ENCODE measurements at regions not wholly inside any gene's neighbourhood (a gene's known extent, or its start where the extent isn't known, plus 50 kb on each side); places are given as distances from the start of the nearest gene placed in this dataset.

DNA sequence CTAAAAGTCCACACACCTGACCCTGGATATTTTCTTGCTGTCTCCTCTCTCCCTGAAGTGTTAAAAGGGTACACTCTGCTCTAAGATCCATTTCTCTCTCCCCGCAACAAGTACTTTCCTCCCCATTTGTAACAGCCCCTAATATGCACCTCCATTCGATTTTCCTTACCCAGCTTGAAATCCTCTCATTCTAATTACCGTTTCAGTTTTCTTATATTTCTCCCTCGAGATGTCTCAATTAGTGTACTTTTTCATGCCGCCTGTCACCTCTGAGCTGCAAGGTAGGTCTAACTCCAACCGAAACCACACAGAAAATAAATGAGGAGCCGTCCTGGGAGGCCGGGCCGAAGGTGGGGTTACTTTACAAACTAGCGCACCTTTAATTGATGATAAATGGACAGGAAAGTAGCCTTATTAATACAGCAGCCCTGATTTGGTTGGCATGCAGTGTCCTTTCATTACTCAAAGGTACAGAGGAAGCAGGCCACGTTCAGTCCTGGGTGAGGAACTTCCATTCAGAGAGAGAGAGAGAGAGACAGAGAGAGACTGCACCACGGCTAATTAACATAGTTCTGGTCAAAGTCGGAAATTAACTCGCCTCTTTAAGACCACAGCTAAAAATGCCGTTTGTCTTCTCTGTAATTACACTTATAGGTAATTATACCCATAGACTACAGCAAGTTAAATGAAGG is 319.9 kb downstream of the ARRDC4 start:
- no peak for DNase-seq

DNA sequence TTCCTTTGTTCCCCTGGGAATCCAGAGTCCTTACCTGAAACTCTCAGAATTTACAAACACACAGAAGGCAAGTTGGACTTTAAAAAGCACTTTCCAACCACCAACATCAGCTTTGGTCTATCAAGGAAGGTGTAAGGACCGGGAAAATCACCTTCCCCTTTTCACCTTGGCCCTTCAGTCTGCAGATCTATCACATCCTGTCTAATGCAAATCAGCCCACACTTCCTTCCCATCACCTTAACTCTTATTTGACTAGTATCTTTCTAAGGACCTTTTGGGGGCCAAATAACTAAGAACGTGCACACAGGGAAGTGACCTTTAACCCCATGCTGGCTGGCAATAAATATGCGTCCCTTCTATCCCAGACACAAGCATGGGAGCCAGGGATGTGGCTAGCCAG is 320.6 kb downstream of the ARRDC4 start:
- DNase-seq = no peak

DNA sequence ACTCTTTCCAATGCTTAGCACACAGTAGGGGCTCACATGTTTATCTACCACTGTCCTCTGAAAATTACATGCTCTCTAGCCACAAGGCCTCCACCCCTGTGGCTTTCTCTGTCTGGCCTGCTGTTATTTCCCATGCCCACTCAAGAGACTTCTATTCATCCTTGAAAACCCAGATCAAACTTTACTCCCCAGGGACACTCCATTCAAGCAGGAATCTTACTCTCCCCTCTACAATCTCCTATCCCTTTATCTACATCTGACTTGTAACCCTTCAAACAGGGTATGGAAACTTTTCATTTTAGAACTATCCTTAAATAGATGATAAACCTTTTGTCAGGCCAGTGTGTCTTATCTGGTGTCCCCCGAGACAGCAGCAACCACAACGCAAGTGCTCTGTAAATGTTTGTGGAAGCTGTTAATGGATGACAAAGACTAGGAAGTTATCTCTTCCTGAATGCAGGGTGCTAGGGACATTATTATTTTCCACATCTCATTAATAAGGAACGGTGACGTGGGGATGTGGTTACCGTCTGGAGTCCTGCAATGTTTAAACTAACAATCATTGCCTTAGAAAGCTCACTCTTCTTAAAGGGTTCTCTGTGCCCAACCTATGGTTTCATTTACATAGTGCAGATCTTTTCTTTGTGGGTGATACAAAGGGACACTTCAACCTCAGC is 322.3 kb downstream of the ARRDC4 start:
- no peak for DNase-seq

DNA sequence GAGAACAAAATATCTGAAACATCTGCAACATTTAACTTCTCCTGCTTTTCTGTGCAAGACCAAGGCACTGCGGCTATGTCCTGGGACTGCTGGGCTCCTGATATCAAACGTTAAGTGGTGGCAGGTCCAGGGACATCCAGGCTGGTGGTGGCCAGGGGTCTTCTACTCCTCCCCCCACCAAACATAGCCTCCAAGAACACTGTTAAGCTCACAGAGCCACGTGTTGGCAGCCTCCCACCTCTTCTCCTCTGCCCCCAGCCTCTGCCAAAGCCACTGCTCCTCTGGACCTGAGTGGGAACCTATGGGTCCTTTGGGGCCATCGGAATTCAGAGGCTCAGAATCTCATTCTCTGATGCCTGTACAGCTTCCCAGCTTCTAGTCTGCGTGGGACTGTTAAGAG is 325.7 kb downstream of the ARRDC4 start:
- DNase-seq = no peak

DNA sequence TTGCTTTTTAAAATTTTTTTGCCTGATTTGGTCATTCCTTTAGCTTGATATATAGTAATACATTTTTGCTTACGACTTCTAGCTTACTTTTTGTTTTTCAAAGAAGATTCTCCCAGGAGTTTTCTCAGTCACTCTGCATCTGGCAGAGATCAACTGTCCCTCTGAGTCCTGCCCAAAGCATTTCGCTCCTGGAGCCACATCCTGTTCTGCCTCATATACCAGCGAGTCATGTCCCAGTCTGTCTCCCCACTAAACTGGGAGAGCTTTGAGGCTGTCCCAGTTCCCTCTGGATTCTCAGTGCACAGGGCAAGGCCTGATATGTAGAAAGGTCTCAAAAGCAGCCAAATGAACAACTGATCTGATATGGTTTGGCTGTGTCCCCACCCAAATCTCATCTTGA is 326.3 kb downstream of the ARRDC4 start:
- no peak for DNase-seq

DNA sequence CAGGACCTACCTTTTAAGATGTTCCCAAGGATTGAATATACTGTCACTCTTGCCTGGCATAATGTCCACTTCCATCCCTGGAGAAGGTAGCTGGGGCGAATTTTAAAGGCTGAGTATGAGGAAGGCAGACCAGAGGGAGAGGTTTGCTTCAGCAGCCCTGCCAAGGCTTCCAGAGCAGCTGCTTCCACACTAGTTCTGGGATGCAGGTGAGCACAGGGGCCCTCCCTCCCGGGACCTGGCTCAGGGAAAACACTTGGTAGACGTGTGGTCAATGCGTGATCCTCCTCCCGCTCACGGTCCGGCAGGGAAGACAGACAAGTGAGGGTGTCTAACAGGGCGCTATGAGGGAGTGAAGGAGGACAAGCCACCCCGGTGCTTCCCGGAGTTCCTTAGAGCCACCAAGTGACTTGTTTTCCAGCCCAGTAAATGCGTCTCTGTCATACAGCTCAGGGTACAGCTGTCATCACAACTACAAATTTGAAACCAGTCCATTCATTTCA is 327.6 kb downstream of the ARRDC4 start:
- no peak for DNase-seq

DNA sequence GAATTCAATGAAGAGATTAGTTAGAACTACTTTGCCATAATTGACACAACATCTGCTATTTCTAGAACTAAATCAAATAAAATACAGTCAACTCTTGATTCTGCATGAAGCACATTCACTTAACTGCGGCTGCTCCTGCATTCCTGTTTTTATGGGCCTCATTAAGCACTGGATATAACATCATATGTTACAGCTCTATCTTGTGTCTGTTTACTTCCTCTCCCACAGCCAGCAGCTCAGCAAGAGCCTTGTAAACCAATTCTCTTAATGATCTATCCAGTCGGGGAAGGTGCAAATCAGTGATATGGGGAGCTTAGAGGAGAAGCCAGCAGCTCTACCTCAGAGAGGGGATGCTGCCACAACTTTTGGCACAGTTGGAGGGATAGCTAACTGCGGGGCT is 329.2 kb downstream of the ARRDC4 start:
- DNase-seq = no peak

DNA sequence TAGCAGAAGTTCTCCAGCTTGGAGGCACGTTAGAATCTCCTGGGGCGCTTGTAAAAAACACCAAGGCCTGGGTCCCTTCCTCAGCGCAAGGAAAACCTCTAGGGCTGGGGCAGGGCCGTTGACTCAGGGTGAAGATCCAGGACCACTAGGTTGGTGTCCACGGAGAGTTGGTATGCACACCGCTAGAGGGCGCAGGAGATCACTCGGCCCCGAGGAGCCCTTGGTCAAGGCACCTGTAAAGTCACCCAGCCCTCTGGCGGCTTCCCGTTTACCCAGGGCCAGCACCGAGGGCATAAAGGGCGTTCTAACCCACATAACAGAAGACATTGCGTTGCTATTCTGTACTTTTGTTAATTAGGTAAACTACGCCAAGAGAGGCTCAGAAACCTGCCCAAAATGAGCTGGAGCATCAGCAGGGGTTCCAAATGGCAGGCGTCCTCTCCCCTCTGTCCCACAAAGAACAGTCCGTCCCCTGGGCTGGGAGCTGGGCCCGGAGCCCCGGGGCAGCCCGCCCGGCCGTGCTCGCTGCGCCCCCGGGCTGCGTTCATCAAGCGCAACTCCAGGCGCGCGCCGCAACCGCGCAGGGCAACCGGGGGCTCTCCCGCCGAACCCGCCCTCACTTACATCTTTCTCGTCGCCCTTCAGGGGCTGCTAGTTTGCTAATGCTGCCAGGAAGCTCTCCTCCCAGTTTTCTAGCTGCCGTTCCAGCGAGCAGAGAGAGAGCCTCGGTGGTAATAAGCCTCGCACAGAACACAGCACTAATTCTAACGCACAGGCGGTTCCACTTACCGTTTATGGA is 332.1 kb downstream of the ARRDC4 start:
- DNase-seq = no peak

DNA sequence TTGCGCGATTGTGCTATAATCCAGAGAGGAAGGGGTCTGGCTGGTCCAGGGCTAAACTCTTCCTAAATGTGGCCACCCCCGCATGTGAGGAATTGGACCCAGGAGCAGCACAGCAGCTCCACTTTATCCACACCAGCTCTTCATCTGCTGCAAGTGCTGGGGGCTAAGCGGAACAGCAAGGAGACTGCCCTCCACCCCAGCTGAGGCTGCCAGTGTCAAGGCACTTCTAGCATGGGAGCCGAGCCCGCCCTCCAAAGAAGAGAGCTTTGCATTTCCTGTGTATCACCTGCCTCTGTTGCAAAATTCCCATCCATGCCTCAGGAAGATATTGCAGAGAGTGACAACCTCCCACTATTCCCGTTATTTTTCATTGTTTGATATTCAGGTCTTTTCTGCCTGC is 333.6 kb downstream of the ARRDC4 start:
- no peak for DNase-seq

DNA sequence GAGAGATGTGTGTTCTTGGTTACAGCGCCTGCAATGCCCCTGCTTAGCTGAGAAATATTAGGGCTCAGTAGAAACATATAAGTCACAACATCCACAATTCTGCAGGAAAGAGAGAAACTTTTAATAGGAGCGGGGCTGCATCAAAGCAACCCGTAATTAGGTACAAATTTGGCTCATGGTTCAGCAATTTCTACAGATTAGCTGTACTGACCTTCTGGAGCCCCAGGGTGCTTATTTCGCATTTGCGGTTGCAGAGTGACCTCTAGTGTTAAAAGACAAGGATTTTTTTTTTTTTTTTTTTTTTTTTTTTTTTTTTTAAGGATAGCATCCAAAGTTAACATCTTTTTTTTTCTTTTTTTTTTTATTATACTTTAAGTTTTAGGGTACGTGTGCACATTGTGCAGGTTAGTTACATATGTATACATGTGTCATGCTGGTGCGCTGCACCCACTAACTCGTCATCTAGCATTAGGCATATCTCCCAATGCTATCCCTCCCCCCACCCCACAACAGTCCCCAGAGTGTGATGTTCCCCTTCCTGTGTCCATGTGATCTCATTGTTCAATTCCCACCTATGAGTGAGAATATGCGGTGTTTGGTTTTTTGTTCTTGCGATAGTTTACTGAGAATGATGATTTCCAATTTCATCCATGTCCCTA is 334.7 kb downstream of the ARRDC4 start:
- DNase-seq = peak; percentile 21

DNA sequence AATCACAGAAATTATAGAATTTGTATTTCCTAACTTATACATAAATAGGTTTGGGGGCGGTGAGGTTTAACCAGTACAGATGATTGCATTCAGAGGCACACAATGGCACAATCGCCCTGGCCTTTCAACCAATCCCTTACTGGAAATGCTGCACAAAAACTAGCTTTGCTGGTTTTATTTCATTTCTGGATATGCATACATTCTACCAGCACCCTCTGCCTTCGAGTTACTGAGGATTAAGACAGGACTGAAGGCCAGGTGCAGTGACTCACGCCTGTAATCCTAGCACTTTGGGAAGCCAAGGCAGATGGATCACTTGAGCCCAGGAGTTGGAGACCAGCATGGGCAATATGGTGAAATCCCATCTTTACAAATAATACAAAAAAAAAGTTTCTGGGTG is 336.1 kb downstream of the ARRDC4 start:
- DNase-seq = no peak

DNA sequence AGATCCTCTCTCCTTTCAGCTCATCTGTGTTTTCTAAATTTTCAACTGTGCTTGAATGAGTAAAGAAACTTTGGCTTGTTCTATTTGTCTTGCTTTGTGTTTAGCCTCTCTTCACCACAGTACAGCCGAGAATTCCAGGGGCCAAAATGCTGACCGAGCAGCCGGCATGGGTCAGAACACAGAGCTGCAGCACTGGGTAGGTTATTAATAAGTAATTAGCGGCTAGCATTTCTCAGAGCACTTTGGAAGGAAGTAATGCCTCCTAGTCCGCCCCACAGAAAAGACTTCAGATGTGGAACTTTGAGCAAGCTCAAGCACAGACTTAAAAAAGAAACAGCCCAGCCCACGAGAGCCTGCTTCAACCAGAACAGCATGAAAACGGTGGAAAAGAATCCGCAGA is 343.9 kb downstream of the ARRDC4 start:
- DNase-seq = no peak

DNA sequence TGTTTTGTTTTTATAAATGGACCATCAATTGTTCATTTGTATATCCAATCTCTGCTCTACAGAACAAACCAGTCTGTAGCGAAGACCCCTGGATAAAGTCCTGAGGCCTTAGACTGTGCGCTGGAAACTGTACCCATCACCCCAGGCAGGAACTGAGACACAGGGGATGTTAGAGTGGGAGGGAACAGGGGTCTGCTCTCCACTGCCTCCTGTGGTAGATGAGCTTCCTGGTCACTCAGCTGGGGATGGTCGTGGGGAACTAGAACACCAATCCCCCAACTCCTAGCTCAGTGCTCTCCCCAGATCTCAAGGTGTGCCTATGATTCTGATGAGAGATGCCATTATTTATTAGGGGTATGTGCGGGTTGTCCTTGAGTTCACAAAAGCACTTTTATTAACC is 340.2 kb upstream of the IGF1R start:
- DNase-seq = no peak

DNA sequence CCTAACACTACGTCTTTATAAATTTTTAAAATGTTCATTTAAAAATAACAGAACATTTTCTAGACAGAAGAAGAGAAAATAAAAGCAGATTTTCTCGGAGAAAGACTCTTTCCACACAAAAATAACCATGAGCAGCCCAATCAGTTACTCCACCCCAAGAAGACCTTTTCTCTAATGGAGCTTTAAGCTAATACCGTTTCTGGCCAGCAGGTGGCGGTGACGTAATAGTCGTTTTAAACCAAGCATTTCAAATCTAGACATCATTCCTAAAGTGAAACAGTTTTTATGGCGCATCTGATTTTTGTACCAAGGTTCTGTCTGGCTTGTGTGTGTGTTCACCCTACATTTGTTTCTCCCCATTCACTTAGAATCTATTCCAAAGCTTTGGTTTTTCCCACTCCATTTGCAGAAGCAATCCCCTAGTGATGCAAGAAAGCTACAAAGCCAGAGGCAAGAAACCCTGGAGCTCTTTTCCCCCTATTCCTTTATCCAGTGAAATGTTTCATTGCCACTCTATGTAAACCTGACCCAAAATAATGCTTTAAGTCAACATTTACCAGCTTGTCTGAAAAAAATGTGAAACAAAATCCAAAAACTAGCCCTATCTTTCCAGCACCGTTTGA is 336.7 kb upstream of the IGF1R start:
- peak; percentile 22 for DNase-seq

DNA sequence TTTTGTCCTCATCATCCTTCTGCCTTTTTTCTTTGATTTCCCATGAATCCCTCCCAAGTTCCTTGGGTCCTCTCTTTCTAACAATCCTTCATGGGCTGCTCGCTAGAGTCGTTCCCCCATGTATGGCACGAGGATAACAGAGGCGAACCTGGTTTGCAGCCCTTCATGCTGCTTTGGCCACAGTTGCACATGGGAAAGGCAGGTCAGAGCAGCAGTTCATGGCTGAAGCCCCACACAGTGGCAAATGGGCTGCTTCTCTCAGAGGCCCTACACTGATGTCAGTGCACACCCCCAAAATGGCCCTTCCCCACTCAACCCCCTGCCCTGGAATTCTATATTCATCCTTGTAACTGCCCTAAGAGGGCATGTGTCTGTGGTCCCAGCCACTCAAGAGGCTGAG is 335.4 kb upstream of the IGF1R start:
- DNase-seq = no peak

DNA sequence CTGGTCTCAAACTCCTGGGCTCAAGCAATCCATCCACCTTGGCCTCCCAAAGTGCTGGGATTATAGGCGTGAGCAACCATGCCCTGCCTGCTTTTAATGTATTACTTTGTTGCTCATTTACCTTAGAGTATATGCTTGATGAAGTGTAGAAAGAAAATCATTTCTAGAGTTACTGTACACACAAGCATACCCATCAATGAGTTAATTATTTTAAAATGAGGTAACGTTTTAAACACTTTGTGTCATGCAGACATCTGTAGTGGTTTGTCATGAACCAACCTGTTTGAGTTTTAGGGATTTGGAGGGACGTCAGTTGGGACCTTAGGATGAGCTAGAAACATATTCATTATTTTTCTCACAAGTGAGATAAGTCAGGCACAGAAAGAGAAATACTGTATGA is 332.4 kb upstream of the IGF1R start:
- DNase-seq = no peak

DNA sequence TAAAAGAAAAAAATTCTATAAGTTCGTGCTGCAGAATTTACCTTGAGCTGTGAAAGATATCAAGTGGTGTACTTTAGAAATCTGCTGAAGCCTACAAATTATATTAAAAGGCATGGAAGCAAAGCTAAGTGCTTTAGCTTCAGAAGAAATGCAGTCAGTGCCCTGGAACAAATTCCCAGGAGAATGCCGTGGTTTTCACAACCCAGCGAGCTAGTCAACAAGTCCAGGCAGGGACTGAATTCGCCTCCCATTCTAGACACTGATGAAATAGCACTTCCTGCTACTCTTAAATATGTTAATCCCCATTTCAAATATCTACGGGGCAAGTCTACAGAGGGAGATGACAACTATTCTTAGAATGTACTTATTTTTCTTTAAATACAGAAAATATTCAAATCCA is 326.4 kb upstream of the IGF1R start:
- DNase-seq = no peak

DNA sequence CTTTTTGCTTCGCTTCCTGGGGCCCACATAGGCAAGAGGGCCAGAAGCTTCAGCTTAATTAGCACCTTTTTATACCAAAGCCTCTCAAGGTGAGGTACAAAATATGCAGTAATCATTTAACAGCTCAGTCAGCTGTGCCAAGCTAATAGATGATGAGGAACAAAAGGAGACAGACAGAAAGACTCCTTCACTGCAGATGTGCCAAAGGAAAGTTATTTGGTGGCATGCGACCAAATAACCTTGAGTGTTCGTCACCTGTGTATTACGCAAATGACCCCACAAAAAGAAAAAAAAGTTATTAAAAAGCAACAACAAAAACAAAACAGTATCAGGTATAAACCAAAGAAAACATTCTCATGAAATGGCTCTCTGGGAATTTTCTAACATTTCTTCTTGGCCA is 325.8 kb upstream of the IGF1R start:
- no peak for DNase-seq

DNA sequence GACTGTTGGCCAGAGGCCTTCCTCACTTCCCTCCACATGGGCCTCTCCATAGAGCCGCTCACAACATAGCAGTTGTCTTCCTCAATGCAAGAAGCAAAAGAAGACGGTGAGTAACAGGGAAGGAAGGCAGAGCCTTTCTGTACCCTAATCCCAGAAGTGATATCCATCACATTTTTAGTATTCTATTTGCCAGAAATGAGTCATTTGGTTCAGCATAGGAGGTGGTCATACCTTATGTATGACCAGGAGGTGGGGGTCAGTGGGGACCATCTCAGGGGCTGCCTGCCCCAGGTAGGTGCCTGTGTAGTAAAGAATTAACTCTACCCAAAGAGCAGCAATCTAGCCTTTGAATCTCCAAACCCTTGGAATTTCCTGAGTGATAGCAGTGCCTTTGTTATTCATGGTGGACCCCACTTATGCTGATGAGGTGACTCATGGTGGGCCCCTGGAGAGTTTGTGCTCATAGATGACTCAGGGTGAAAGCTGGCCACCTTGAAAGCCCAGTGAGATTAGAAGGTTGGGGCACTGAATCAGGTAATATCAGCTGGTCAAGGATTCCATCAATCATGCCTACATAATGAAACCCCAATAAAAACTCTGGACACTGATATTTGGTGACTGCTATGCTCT is 323.9 kb upstream of the IGF1R start:
- DNase-seq = peak; percentile 3

DNA sequence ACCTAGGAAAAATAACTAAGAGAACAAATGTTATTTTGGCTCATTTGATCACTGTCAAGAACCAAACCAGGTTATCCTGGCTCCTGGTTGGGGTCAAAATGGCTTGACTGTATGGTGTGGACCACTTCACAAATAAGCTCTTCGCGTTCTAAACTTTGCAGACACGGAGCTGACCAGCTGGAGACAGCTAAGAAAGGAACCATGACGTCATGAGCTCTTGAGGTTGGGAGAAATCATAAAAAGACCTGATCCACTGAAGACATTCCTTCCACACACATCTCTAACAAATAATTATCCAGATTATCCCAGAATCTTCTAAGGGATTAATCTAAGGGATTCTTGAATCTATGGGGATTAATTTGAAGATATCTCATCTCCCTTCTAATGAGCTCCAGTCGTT is 321.5 kb upstream of the IGF1R start:
- DNase-seq = no peak

DNA sequence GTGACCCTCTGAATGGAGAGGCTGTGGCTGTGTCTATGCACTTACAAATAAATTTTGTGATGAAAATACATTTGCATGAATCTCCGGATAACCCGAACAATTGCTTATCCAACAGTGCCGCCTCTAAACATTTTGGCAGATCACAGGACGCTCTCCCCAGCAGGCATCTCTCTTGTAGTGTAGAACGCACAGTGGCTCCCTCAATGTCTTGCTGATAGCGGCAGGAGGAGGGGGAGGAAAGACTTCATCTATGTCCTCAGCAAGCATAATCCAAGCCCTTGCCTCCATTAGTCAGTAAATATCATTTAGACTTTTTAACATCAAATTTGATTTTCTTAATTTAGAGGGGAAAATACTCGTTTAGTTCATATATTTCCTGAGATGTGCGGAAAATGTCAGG is 318.1 kb upstream of the IGF1R start:
- DNase-seq = no peak

DNA sequence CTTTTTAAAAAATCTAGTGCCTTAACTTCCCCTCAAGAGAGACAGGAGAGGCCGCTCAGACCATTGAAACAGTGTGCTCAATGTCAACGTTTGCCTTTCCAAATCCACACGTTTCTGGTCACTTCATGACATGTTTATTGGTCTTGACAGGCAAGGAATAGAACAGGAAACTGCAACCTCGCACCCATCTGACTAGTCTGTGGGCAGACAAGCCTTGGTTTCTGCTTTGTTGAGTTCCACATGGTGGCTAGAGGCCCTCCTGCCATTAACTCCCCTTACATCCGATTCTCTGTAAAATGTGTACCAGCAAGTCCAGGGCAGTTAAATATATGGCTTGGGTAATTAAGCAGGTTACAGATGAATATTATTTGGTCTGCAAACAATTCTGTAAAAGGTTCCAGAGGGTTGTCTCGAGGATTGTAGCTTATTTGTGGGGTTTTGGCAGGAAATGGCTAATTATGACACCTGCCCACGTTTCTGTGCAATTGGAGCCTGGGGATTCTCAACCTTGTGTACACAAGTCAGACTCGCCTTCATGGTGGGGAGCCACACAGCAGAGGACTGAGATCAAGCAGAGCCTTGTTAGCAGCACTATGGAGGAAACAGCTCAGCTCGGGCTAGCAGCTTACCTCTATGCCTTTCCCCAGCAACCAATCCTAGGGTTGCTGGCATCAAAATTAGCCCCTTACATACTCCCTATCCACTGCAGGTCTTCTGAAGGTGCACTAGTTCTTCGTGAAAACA is 317.5 kb upstream of the IGF1R start:
- DNase-seq = no peak

Data from T1000 (cell line).